Spinal cord (tissue), 10 donors: ENCODE measurements at regions not wholly inside any gene's neighbourhood (a gene's known extent, or its start where the extent isn't known, plus 50 kb on each side); places are given as distances from the start of the nearest gene placed in this dataset. TPM values are rescaled to one million over a fixed set of nuclear protein-coding genes. Genes with fewer than 3 reads are reported as not detected.

Experiments
- DNase-seq, 6 donors: peaks; one replicate each; pipeline versions ENCODE4 v3.0.0 to v3.0.0-alpha.2; 2013 to 2015; ENCODE audit warnings: low spot score in 6 of 6, low read depth in 4 of 6
- H3K27ac ChIP-seq: one replicate; pipeline ENCODE4 v1.5.1; 2013; ENCODE audit warnings: low read depth, low read length, control low read depth
- H3K27me3 ChIP-seq: one replicate; pipeline ENCODE4 v1.6.1; 2013; ENCODE audit warnings: low read length; ENCODE audit not compliant: control insufficient read depth, insufficient read depth
- H3K36me3 ChIP-seq: one replicate; pipeline ENCODE4 v1.6.1; 2013; ENCODE audit warnings: low read length; ENCODE audit not compliant: control insufficient read depth, insufficient read depth
- H3K4me1 ChIP-seq: one replicate; pipeline ENCODE4 v1.6.1; 2013; ENCODE audit warnings: low read length; ENCODE audit not compliant: control insufficient read depth, insufficient read depth
- H3K4me3 ChIP-seq: one replicate; pipeline ENCODE4 v1.5.1; 2013; ENCODE audit warnings: low read depth, low read length, control low read depth
- H3K9me3 ChIP-seq: one replicate; pipeline ENCODE4 v1.6.1; 2013; ENCODE audit warnings: low read length; ENCODE audit not compliant: control insufficient read depth, insufficient read depth
- WGBS: methylation state at CpG from one replicate; pipeline ENCODE4 v1.1.5; 2013; ENCODE audit warnings: missing lambda C conversion rate; ENCODE audit not compliant: insufficient coverage; 5-methylcytosine and 5-hydroxymethylcytosine counted together
- small RNA-seq: library from RNA; depleted of rRNA; stranded (forward); fragments of <200 nt; gene quantifications from one replicate; pipeline ENCODE3, GENCODE V24; 2014; ENCODE audit warnings: low replicate concordance
- donor health status: healthy.

- Histone ChIP-seq H3K27ac (no peak overlapping the region), H3K4me3 (no peak overlapping the region), H3K4me1 (no peaks in the 10 kb centered on the region), H3K9me3 (no peaks in the 10 kb centered on the region), H3K27me3 (no peaks in the 10 kb centered on the region), H3K36me3 (no peaks in the 10 kb centered on the region)
- no peak for DNase-seq
- no CpG with 5 or more reads among the region's 2 CpGs for WGBS
Measured at GRCh38 chr6:99013145-99013544, 65.4 kb upstream of the FBXL4 start.

DNA sequence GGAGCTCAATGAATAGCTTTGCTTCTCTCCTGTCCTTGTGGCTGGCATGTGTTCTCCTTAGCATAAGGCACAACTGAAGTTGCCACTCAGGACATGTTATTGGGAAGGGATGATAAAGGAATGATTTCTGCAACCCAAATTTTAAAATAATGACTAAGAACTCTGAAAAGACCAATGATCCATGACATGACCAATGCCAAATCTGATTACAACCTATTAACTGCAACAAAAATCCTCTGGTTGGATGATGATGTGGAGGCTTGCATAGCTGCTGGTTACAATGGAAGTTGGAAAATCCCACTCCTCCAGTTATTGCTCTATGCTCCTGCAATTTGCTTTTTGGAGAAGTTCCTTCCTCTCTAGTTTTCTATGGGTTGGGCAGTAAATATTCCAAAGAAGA is 63.4 kb upstream of the FBXL4 start:
- DNase-seq = no peak
- Histone ChIP-seq H3K4me3 (no peak overlapping the region), H3K27me3 (no peaks in the 10 kb centered on the region), H3K4me1 (no peaks in the 10 kb centered on the region), H3K27ac (no peak overlapping the region), H3K36me3 (no peaks in the 10 kb centered on the region), H3K9me3 (no peaks in the 10 kb centered on the region)

GRCh38 chr6:99002831-99003230 is 55.1 kb upstream of the FBXL4 start:
- Histone ChIP-seq H3K4me3 (no peak overlapping the region), H3K27ac (no peak overlapping the region), H3K27me3 (no peaks in the 10 kb centered on the region), H3K36me3 (no peaks in the 10 kb centered on the region), H3K4me1 (no peaks in the 10 kb centered on the region), H3K9me3 (no peaks in the 10 kb centered on the region)
- DNase-seq = peak in 2 of 6 donors; percentile 59 to 66
- WGBS = no CpG with 5 or more reads among the region's 1 CpG

GRCh38 chr6:98998103-98998502 is 50.4 kb upstream of the FBXL4 start:
- H3K4me3 ChIP-seq = no peak overlapping the region
- H3K4me1 ChIP-seq = no peaks in the 10 kb centered on the region
- H3K27me3 ChIP-seq = no peaks in the 10 kb centered on the region
- DNase-seq = peak in 1 of 6 donors; percentile 29
- no peaks in the 10 kb centered on the region for H3K9me3 ChIP-seq
- H3K27ac ChIP-seq = no peak overlapping the region
- whole genome bisulfite sequencing = 61% methylated on average over 3 of the region's 5 CpGs
- H3K36me3 ChIP-seq = no peaks in the 10 kb centered on the region

Small RNA genes lying in the stretch of these regions (small RNA-seq; reads per million reads assigned to genes)
- gene MIR548AI = not detected
